ENCODE measurements at regions not wholly inside any gene's neighbourhood (a gene's known extent, or its start where the extent isn't known, plus 50 kb on each side); places are given as distances from the start of the nearest gene placed in this dataset.
"Not testable (repeated sequence)": the region's sequence is repeated elsewhere in the genome, so short reads cannot be mapped to it uniquely, and the experiment has no call there.

- no peaks in the 10 kb centered on the region for H3K36me3 Mint-ChIP-seq (ENCODE audit: low read depth)
- peaks cover 1% of the 10 kb centered on the region for H3K4me1 Mint-ChIP-seq (ENCODE audit: low read depth)
- no peak overlapping the region for H3K27ac Mint-ChIP-seq
- no peak overlapping the region for H3K4me3 Mint-ChIP-seq
- DNase-seq = no peak
- H3K9me3 Mint-ChIP-seq = no peaks in the 10 kb centered on the region
- no peaks in the 10 kb centered on the region for H3K27me3 Mint-ChIP-seq
Measured at GRCh38 chr10:32140403-32140802, 84.2 kb upstream of the KIF5B start.

- Mint-ChIP-seq H3K27me3 (no peaks in the 10 kb centered on the region), H3K27ac (no peak overlapping the region), H3K9me3 (no peaks in the 10 kb centered on the region), H3K36me3 (ENCODE audit: low read depth) (no peaks in the 10 kb centered on the region), H3K4me3 (no peak overlapping the region), H3K4me1 (ENCODE audit: low read depth) (peaks cover 1% of the 10 kb centered on the region)
- DNase-seq = no peak
Measured at GRCh38 chr10:32139223-32140073, 83.2 kb upstream of the KIF5B start.

GRCh38 chr10:32136927-32137326 is 80.7 kb upstream of the KIF5B start:
- H3K36me3 Mint-ChIP-seq (ENCODE audit: low read depth); H3K27ac Mint-ChIP-seq; H3K9me3 Mint-ChIP-seq; H3K27me3 Mint-ChIP-seq; DNase-seq; H3K4me3 Mint-ChIP-seq; H3K4me1 Mint-ChIP-seq (ENCODE audit: low read depth): not testable (repeated sequence)

GRCh38 chr10:32135796-32136195 is 79.6 kb upstream of the KIF5B start:
- not testable (repeated sequence) for H3K27ac Mint-ChIP-seq; H3K36me3 Mint-ChIP-seq (ENCODE audit: low read depth); DNase-seq; H3K27me3 Mint-ChIP-seq; H3K9me3 Mint-ChIP-seq; H3K4me3 Mint-ChIP-seq
- H3K4me1 Mint-ChIP-seq (ENCODE audit: low read depth) = peaks cover 11% of the 10 kb centered on the region

- H3K4me1 Mint-ChIP-seq (ENCODE audit: low read depth) = peaks cover 10% of the 10 kb centered on the region
- DNase-seq = no peak
- H3K27ac Mint-ChIP-seq = no peak overlapping the region
- H3K27me3 Mint-ChIP-seq = no peaks in the 10 kb centered on the region
- H3K9me3 Mint-ChIP-seq = no peaks in the 10 kb centered on the region
- no peaks in the 10 kb centered on the region for H3K36me3 Mint-ChIP-seq (ENCODE audit: low read depth)
- no peak overlapping the region for H3K4me3 Mint-ChIP-seq
Measured at GRCh38 chr10:32132357-32132946, 76.2 kb upstream of the KIF5B start.

- no peaks in the 10 kb centered on the region for H3K27me3 Mint-ChIP-seq
- H3K4me3 Mint-ChIP-seq = no peak overlapping the region
- no peaks in the 10 kb centered on the region for H3K36me3 Mint-ChIP-seq (ENCODE audit: low read depth)
- no peak for DNase-seq
- peaks cover 10% of the 10 kb centered on the region for H3K4me1 Mint-ChIP-seq (ENCODE audit: low read depth)
- no peaks in the 10 kb centered on the region for H3K9me3 Mint-ChIP-seq
- no peak overlapping the region for H3K27ac Mint-ChIP-seq
Measured at GRCh38 chr10:32131388-32131787, 75.2 kb upstream of the KIF5B start.

- H3K27ac Mint-ChIP-seq = no peak overlapping the region
- H3K9me3 Mint-ChIP-seq = no peaks in the 10 kb centered on the region
- H3K4me3 Mint-ChIP-seq = no peak overlapping the region
- peaks cover 10% of the 10 kb centered on the region for H3K4me1 Mint-ChIP-seq (ENCODE audit: low read depth)
- no peaks in the 10 kb centered on the region for H3K36me3 Mint-ChIP-seq (ENCODE audit: low read depth)
- no peak for DNase-seq
- no peaks in the 10 kb centered on the region for H3K27me3 Mint-ChIP-seq
Measured at GRCh38 chr10:32130788-32131187, 74.6 kb upstream of the KIF5B start.

- no peaks in the 10 kb centered on the region for H3K9me3 Mint-ChIP-seq
- H3K36me3 Mint-ChIP-seq (ENCODE audit: low read depth) = no peaks in the 10 kb centered on the region
- DNase-seq = no peak
- H3K27ac Mint-ChIP-seq = no peak overlapping the region
- no peaks in the 10 kb centered on the region for H3K4me1 Mint-ChIP-seq (ENCODE audit: low read depth)
- no peaks in the 10 kb centered on the region for H3K27me3 Mint-ChIP-seq
- H3K4me3 Mint-ChIP-seq = no peak overlapping the region
Measured at GRCh38 chr10:32125023-32125422, 68.8 kb upstream of the KIF5B start.

- Mint-ChIP-seq H3K4me1 (ENCODE audit: low read depth) (no peaks in the 10 kb centered on the region), H3K4me3 (no peak overlapping the region), H3K9me3 (no peaks in the 10 kb centered on the region), H3K27me3 (peaks cover 6% of the 10 kb centered on the region), H3K27ac (no peak overlapping the region), H3K36me3 (ENCODE audit: low read depth) (no peaks in the 10 kb centered on the region)
- DNase-seq = no peak
Measured at GRCh38 chr10:32123021-32123420, 66.8 kb upstream of the KIF5B start.

- no peaks in the 10 kb centered on the region for H3K9me3 Mint-ChIP-seq
- no peak overlapping the region for H3K27ac Mint-ChIP-seq
- no peak for DNase-seq
- H3K27me3 Mint-ChIP-seq = peaks cover 14% of the 10 kb centered on the region
- H3K4me3 Mint-ChIP-seq = no peak overlapping the region
- H3K36me3 Mint-ChIP-seq (ENCODE audit: low read depth) = no peaks in the 10 kb centered on the region
- no peaks in the 10 kb centered on the region for H3K4me1 Mint-ChIP-seq (ENCODE audit: low read depth)
Measured at GRCh38 chr10:32121648-32122047, 65.4 kb upstream of the KIF5B start.

- H3K9me3 Mint-ChIP-seq = no peaks in the 10 kb centered on the region
- no peak overlapping the region for H3K27ac Mint-ChIP-seq
- peaks cover 22% of the 10 kb centered on the region for H3K27me3 Mint-ChIP-seq
- no peaks in the 10 kb centered on the region for H3K4me1 Mint-ChIP-seq (ENCODE audit: low read depth)
- H3K36me3 Mint-ChIP-seq (ENCODE audit: low read depth) = no peaks in the 10 kb centered on the region
- DNase-seq = no peak
- H3K4me3 Mint-ChIP-seq = no peak overlapping the region
Measured at GRCh38 chr10:32120147-32120546, 63.9 kb upstream of the KIF5B start.

- H3K4me1 Mint-ChIP-seq (ENCODE audit: low read depth) = no peaks in the 10 kb centered on the region
- DNase-seq = no peak
Measured at GRCh38 chr10:32114508-32114907, 58.3 kb upstream of the KIF5B start.

GRCh38 chr10:32112055-32112454 is 55.8 kb upstream of the KIF5B start:
- no peak for DNase-seq
- no peaks in the 10 kb centered on the region for H3K4me1 Mint-ChIP-seq (ENCODE audit: low read depth)
- H3K27me3 Mint-ChIP-seq = peaks cover 12% of the 10 kb centered on the region
- no peak overlapping the region for H3K4me3 Mint-ChIP-seq
- no peaks in the 10 kb centered on the region for H3K36me3 Mint-ChIP-seq (ENCODE audit: low read depth)
- H3K27ac Mint-ChIP-seq = no peak overlapping the region
- no peaks in the 10 kb centered on the region for H3K9me3 Mint-ChIP-seq

More at GRCh38 chr10:32114508-32114907, 58.3 kb upstream of the KIF5B start:
- Mint-ChIP-seq H3K4me3 (no peak overlapping the region), H3K36me3 (ENCODE audit: low read depth) (no peaks in the 10 kb centered on the region), H3K9me3 (no peaks in the 10 kb centered on the region), H3K27ac (no peak overlapping the region), H3K27me3 (peaks cover 22% of the 10 kb centered on the region)

- H3K36me3 Mint-ChIP-seq (ENCODE audit: low read depth) = no peaks in the 10 kb centered on the region
- no peaks in the 10 kb centered on the region for H3K9me3 Mint-ChIP-seq
- DNase-seq = no peak
- H3K4me3 Mint-ChIP-seq = no peak overlapping the region
- peaks cover 8% of the 10 kb centered on the region for H3K27me3 Mint-ChIP-seq
- no peaks in the 10 kb centered on the region for H3K4me1 Mint-ChIP-seq (ENCODE audit: low read depth)
- H3K27ac Mint-ChIP-seq = no peak overlapping the region
Measured at GRCh38 chr10:32111585-32111984, 55.4 kb upstream of the KIF5B start.

GRCh38 chr10:32110790-32111189 is 54.6 kb upstream of the KIF5B start:
- H3K27ac Mint-ChIP-seq = no peak overlapping the region
- no peak for DNase-seq
- H3K27me3 Mint-ChIP-seq = peaks cover 2% of the 10 kb centered on the region
- H3K4me1 Mint-ChIP-seq (ENCODE audit: low read depth) = no peaks in the 10 kb centered on the region
- H3K9me3 Mint-ChIP-seq = no peaks in the 10 kb centered on the region
- no peaks in the 10 kb centered on the region for H3K36me3 Mint-ChIP-seq (ENCODE audit: low read depth)
- H3K4me3 Mint-ChIP-seq = no peak overlapping the region
